OCI-LY1 (cell line): ENCODE measurements at regions not wholly inside any gene's neighbourhood (a gene's known extent, or its start where the extent isn't known, plus 50 kb on each side); places are given as distances from the start of the nearest gene placed in this dataset.

Experiments used
- H2AFZ ChIP-seq: fragments of 200-600 bp; sonication (generic), shearing (Covaris generic); 2 replicates; pipeline ENCODE4 v1.6.0; 2014; ENCODE audit warnings: antibody characterized with exemption, mild to moderate bottlenecking, low read length
- H3F3A ChIP-seq: fragments of 200-600 bp; sonication (generic), shearing (Covaris generic); 2 replicates; pipeline ENCODE4 v1.6.0; 2014; ENCODE audit warnings: mild to moderate bottlenecking, antibody characterized with exemption, low read length, moderate library complexity; ENCODE audit not compliant: insufficient read depth
- H3K27ac ChIP-seq: fragments of 200-600 bp; sonication (generic); 2 replicates; pipeline ENCODE4 v1.5.1; 2014; ENCODE audit warnings: low read length, mixed run types, mild to moderate bottlenecking, low read depth; ENCODE audit not compliant: poor library complexity, severe bottlenecking
- H3K27me3 ChIP-seq: fragments of 200-600 bp; sonication (generic); 2 replicates; pipeline ENCODE4 v1.6.0; 2014; ENCODE audit warnings: antibody characterized with exemption, mild to moderate bottlenecking, low read length, moderate library complexity; ENCODE audit not compliant: insufficient read depth
- H3K36me3 ChIP-seq: fragments of 200-600 bp; sonication (generic); 2 replicates; pipeline ENCODE4 v1.6.1; 2014; ENCODE audit warnings: mild to moderate bottlenecking, antibody characterized with exemption, low read length, moderate library complexity, mixed read lengths; ENCODE audit not compliant: insufficient read depth
- H3K4me1 ChIP-seq: fragments of 200-600 bp; sonication (generic); 2 replicates; pipeline ENCODE4 v1.5.1; 2014; ENCODE audit warnings: mild to moderate bottlenecking, low read length, moderate library complexity; ENCODE audit not compliant: insufficient read depth, severe bottlenecking
- H3K4me2 ChIP-seq: fragments of 200-600 bp; sonication (generic), shearing (Covaris generic); 2 replicates; pipeline ENCODE4 v1.6.1; 2014; ENCODE audit warnings: low read length
- H3K4me3 ChIP-seq: fragments of 200-600 bp; sonication (generic); 2 replicates; pipeline ENCODE4 v1.5.1; 2014; ENCODE audit warnings: low read length, low read depth, mild to moderate bottlenecking, mixed read lengths; ENCODE audit not compliant: poor library complexity, severe bottlenecking
- H3K79me2 ChIP-seq: fragments of 200-600 bp; shearing (Covaris generic); 2 replicates; pipeline ENCODE4 v1.6.1; 2016; ENCODE audit warnings: mixed run types, low read length, mixed read lengths; ENCODE audit not compliant: insufficient read depth
- H3K9ac ChIP-seq: fragments of 200-600 bp; sonication (generic), shearing (Covaris generic); 2 replicates; pipeline ENCODE4 v1.6.1; 2014; ENCODE audit warnings: mild to moderate bottlenecking, low read length, mixed read lengths
- H3K9me2 ChIP-seq: fragments of 200-600 bp; sonication (generic), shearing (Covaris generic); 2 replicates; pipeline ENCODE4 v1.6.1; 2014; ENCODE audit warnings: low read depth, mild to moderate bottlenecking, low read length, mixed read lengths
- H3K9me3 ChIP-seq: fragments of 200-600 bp; shearing (Covaris generic); 2 replicates; pipeline ENCODE4 v1.6.1; 2014; ENCODE audit warnings: low read length, mixed read lengths
- H4K20me1 ChIP-seq: fragments of 200-600 bp; sonication (generic), shearing (Covaris generic); 2 replicates; pipeline ENCODE4 v1.6.0; 2016; ENCODE audit warnings: mild to moderate bottlenecking, low read length; ENCODE audit not compliant: insufficient read depth
- CTCF ChIP-seq: fragments of 200-600 bp; sonication (generic), shearing (Covaris generic); IDR thresholded peaks from 2 replicates; pipeline ENCODE4 v1.5.1; 2017; ENCODE audit warnings: mild to moderate bottlenecking, antibody characterized with exemption, low read length, moderate library complexity, mixed read lengths
- EZH2 ChIP-seq: fragments of 200-600 bp; sonication (generic), shearing (Covaris generic); IDR thresholded peaks from 2 replicates; pipeline ENCODE4 v1.8.0; 2017; ENCODE audit warnings: borderline replicate concordance, mixed run types, mild to moderate bottlenecking, antibody characterized with exemption, low read length, moderate library complexity, mixed read lengths

- Histone ChIP-seq H3K36me3 (no peaks in the 10 kb centered on the region), H3K4me3 (no peak overlapping the region), H3K79me2 (no peaks in the 10 kb centered on the region), H3F3A (no peaks in the 10 kb centered on the region), H3K4me2 (no peak overlapping the region), H3K9ac (no peak overlapping the region), H3K9me3 (no peaks in the 10 kb centered on the region), H3K27me3 (no peaks in the 10 kb centered on the region), H3K4me1 (no peaks in the 10 kb centered on the region), H4K20me1 (no peaks in the 10 kb centered on the region), H2AFZ (no peak overlapping the region), H3K9me2 (no peaks in the 10 kb centered on the region), H3K27ac (no peak overlapping the region)
- TF ChIP-seq EZH2 (no peak), CTCF (no peak)
Observed at GRCh38 chr6:110558575-110558974, 82.2 kb upstream of the SLC22A16 start.

- Histone ChIP-seq H3K27ac (no peak overlapping the region), H3K4me1 (no peaks in the 10 kb centered on the region), H3F3A (no peaks in the 10 kb centered on the region), H3K9ac (no peak overlapping the region), H3K9me2 (no peaks in the 10 kb centered on the region), H3K4me2 (no peak overlapping the region), H3K9me3 (no peaks in the 10 kb centered on the region), H3K27me3 (0 out of 2 replicates have a peak, but pooled peaks cover 2% of the 10 kb centered on the region), H4K20me1 (no peaks in the 10 kb centered on the region), H3K36me3 (no peaks in the 10 kb centered on the region), H2AFZ (no peak overlapping the region), H3K4me3 (no peak overlapping the region), H3K79me2 (no peaks in the 10 kb centered on the region)
- no peak for TF ChIP-seq EZH2
- no peak for TF ChIP-seq CTCF
Observed at GRCh38 chr6:110557199-110557598, 80.8 kb upstream of the SLC22A16 start.

GRCh38 chr6:110556317-110557110, 80.1 kb upstream of the SLC22A16 start:
- no peak overlapping the region for H3K4me3 ChIP-seq
- no peaks in the 10 kb centered on the region for H3K36me3 ChIP-seq
- no peaks in the 10 kb centered on the region for H3K9me2 ChIP-seq
- 0 out of 2 replicates have a peak, but pooled peaks cover 3% of the 10 kb centered on the region for H3K27me3 ChIP-seq
- H3K9ac ChIP-seq = no peak overlapping the region
- H3K79me2 ChIP-seq = no peaks in the 10 kb centered on the region
- no peaks in the 10 kb centered on the region for H3K9me3 ChIP-seq
- no peaks in the 10 kb centered on the region for H3K4me1 ChIP-seq
- no peaks in the 10 kb centered on the region for H3F3A ChIP-seq
- H3K27ac ChIP-seq = no peak overlapping the region
- H4K20me1 ChIP-seq = no peaks in the 10 kb centered on the region
- no peak overlapping the region for H3K4me2 ChIP-seq
- TF ChIP-seq CTCF = no peak
- no peak overlapping the region for H2AFZ ChIP-seq
